ENCODE measurements at regions not wholly inside any gene's neighbourhood (a gene's known extent, or its start where the extent isn't known, plus 50 kb on each side); places are given as distances from the start of the nearest gene placed in this dataset.

GRCh38 chr3:30465454-30465853, 140.9 kb upstream of the TGFBR2 start:
- intact Hi-C loops (cut with micrococcal nuclease): no loop called here
- CTCF ChIA-PET: no interaction called here

GRCh38 chr3:30467596-30468238, 138.7 kb upstream of the TGFBR2 start:
- ChIA-PET POLR2A (no interaction called here), CTCF (interaction anchor here (0.6 to 1.5 kb wide), 5 partner anchors 9 to 268 kb away, joined by 3 to 4 read pairs (median 4); no protein-coding TSS in a partner anchor)
- Mint-ChIP-seq H3K27me3 (no peaks in the 10 kb centered on the region), H3K27ac (no peak overlapping the region), H3K36me3 (peaks cover 2% of the 10 kb centered on the region), H3K4me1 (ENCODE audit: low read depth) (peaks cover 5% of the 10 kb centered on the region), H3K9me3 (peaks cover 3% of the 10 kb centered on the region), H3K4me3 (no peak overlapping the region)
- intact Hi-C loops (cut with micrococcal nuclease): no loop called here
- DNase-seq: no peak

More at GRCh38 chr3:30465454-30465853, 140.9 kb upstream of the TGFBR2 start:
- no peak overlapping the region for H3K27ac Mint-ChIP-seq
- no peaks in the 10 kb centered on the region for H3K27me3 Mint-ChIP-seq
- no peak for DNase-seq
- peaks cover 2% of the 10 kb centered on the region for H3K36me3 Mint-ChIP-seq
- no peak overlapping the region for H3K4me3 Mint-ChIP-seq
- POLR2A ChIA-PET: no interaction called here
- H3K9me3 Mint-ChIP-seq: peaks cover 3% of the 10 kb centered on the region
- H3K4me1 Mint-ChIP-seq (ENCODE audit: low read depth): peaks cover under 1% of the 10 kb centered on the region

GRCh38 chr3:30469133-30469532, 137.3 kb upstream of the TGFBR2 start:
- no peak overlapping the region for H3K4me3 Mint-ChIP-seq
- POLR2A ChIA-PET: no interaction called here
- no peak for DNase-seq
- H3K36me3 Mint-ChIP-seq: peaks cover 2% of the 10 kb centered on the region
- no peaks in the 10 kb centered on the region for H3K27me3 Mint-ChIP-seq
- H3K4me1 Mint-ChIP-seq (ENCODE audit: low read depth): peaks cover 11% of the 10 kb centered on the region
- H3K9me3 Mint-ChIP-seq: peaks cover under 1% of the 10 kb centered on the region
- H3K27ac Mint-ChIP-seq: no peak overlapping the region
- intact Hi-C loops (cut with micrococcal nuclease): no loop called here
- CTCF ChIA-PET: no interaction called here

GRCh38 chr3:30470496-30470895, 135.9 kb upstream of the TGFBR2 start:
- intact Hi-C loops (cut with micrococcal nuclease): no loop called here
- CTCF ChIA-PET: no interaction called here
- H3K4me1 Mint-ChIP-seq (ENCODE audit: low read depth): peaks cover 17% of the 10 kb centered on the region
- H3K27ac Mint-ChIP-seq: no peak overlapping the region
- no peak overlapping the region for H3K4me3 Mint-ChIP-seq
- H3K9me3 Mint-ChIP-seq: no peaks in the 10 kb centered on the region
- POLR2A ChIA-PET: no interaction called here
- H3K36me3 Mint-ChIP-seq: no peaks in the 10 kb centered on the region
- H3K27me3 Mint-ChIP-seq: no peaks in the 10 kb centered on the region
- DNase-seq: no peak

GRCh38 chr3:30471066-30471465, 135.3 kb upstream of the TGFBR2 start:
- intact Hi-C loops (cut with micrococcal nuclease): no loop called here
- Mint-ChIP-seq H3K27ac (no peak overlapping the region), H3K27me3 (no peaks in the 10 kb centered on the region), H3K4me3 (no peak overlapping the region), H3K4me1 (ENCODE audit: low read depth) (peaks cover 17% of the 10 kb centered on the region), H3K36me3 (no peaks in the 10 kb centered on the region), H3K9me3 (no peaks in the 10 kb centered on the region)
- no peak for DNase-seq
- CTCF ChIA-PET: no interaction called here
- POLR2A ChIA-PET: no interaction called here

GRCh38 chr3:30471796-30472489, 134.5 kb upstream of the TGFBR2 start:
- ChIA-PET CTCF (no interaction called here), POLR2A (no interaction called here)
- Mint-ChIP-seq H3K36me3 (no peaks in the 10 kb centered on the region), H3K27me3 (no peaks in the 10 kb centered on the region), H3K9me3 (no peaks in the 10 kb centered on the region), H3K4me3 (no peak overlapping the region), H3K4me1 (ENCODE audit: low read depth) (peaks cover 24% of the 10 kb centered on the region), H3K27ac (no peak overlapping the region)
- DNase-seq: no peak
- intact Hi-C loops (cut with micrococcal nuclease): no loop called here

- no peak overlapping the region for H3K27ac Mint-ChIP-seq
- CTCF ChIA-PET: interaction anchor here (0.9 kb wide), 1 partner anchor 154 kb away, joined by 3 read pairs; no protein-coding TSS in a partner anchor
These were observed 132.9 kb upstream of the TGFBR2 start for GRCh38 chr3:30473374-30474051.

GRCh38 chr3:30474371-30474770, 132.0 kb upstream of the TGFBR2 start:
- Mint-ChIP-seq H3K27ac (no peak overlapping the region), H3K4me3 (no peak overlapping the region), H3K36me3 (no peaks in the 10 kb centered on the region), H3K4me1 (ENCODE audit: low read depth) (peaks cover 29% of the 10 kb centered on the region), H3K9me3 (peaks cover 6% of the 10 kb centered on the region), H3K27me3 (no peaks in the 10 kb centered on the region)
- POLR2A ChIA-PET: no interaction called here
- CTCF ChIA-PET: interaction anchor here (0.9 to 1.4 kb wide), 3 partner anchors 154 to 219 kb away, joined by 3 read pairs; no protein-coding TSS in a partner anchor
- no peak for DNase-seq
- intact Hi-C loops (cut with micrococcal nuclease): loop anchor here (2.0 kb wide), 1 partner anchor 26 kb away; no protein-coding TSS in a partner anchor

More at GRCh38 chr3:30473374-30474051, 132.9 kb upstream of the TGFBR2 start:
- intact Hi-C loops (cut with micrococcal nuclease): loop anchor here (2.0 kb wide), 1 partner anchor 27 kb away; no protein-coding TSS in a partner anchor
- H3K4me3 Mint-ChIP-seq: no peak overlapping the region
- no peak for DNase-seq
- H3K4me1 Mint-ChIP-seq (ENCODE audit: low read depth): peaks cover 29% of the 10 kb centered on the region
- H3K36me3 Mint-ChIP-seq: no peaks in the 10 kb centered on the region
- POLR2A ChIA-PET: no interaction called here
- H3K27me3 Mint-ChIP-seq: no peaks in the 10 kb centered on the region
- H3K9me3 Mint-ChIP-seq: no peaks in the 10 kb centered on the region

GRCh38 chr3:30475038-30475808, 131.2 kb upstream of the TGFBR2 start:
- H3K27ac Mint-ChIP-seq: no peak overlapping the region
- H3K4me1 Mint-ChIP-seq (ENCODE audit: low read depth): peaks cover 29% of the 10 kb centered on the region
- intact Hi-C loops (cut with micrococcal nuclease): loop anchor here (2.0 to 5.0 kb wide), 2 partner anchors 26 to 123 kb away; no protein-coding TSS in a partner anchor

GRCh38 chr3:30475809-30476178, 130.6 kb upstream of the TGFBR2 start:
- intact Hi-C loops (cut with micrococcal nuclease): loop anchor here (2.0 to 5.0 kb wide), 2 partner anchors 25 to 123 kb away; no protein-coding TSS in a partner anchor
- Mint-ChIP-seq H3K36me3 (no peaks in the 10 kb centered on the region), H3K4me3 (no peak overlapping the region)

More at GRCh38 chr3:30475038-30475808, 131.2 kb upstream of the TGFBR2 start:
- no peaks in the 10 kb centered on the region for H3K36me3 Mint-ChIP-seq
- H3K4me3 Mint-ChIP-seq: no peak overlapping the region
- peak; percentile 14 for DNase-seq
- POLR2A ChIA-PET: no interaction called here
- CTCF ChIA-PET: interaction anchor here (0.6 to 1.4 kb wide), 3 partner anchors 64 to 218 kb away, joined by 3 read pairs; no protein-coding TSS in a partner anchor
- H3K9me3 Mint-ChIP-seq: peaks cover 12% of the 10 kb centered on the region
- H3K27me3 Mint-ChIP-seq: no peaks in the 10 kb centered on the region

GRCh38 chr3:30476368-30477084, 129.9 kb upstream of the TGFBR2 start:
- Mint-ChIP-seq H3K4me1 (ENCODE audit: low read depth) (peaks cover 24% of the 10 kb centered on the region), H3K27me3 (no peaks in the 10 kb centered on the region), H3K36me3 (no peaks in the 10 kb centered on the region), H3K4me3 (no peak overlapping the region), H3K9me3 (peaks cover 12% of the 10 kb centered on the region), H3K27ac (no peak overlapping the region)
- no peak for DNase-seq
- CTCF ChIA-PET: interaction anchor here (0.8 kb wide), 1 partner anchor 9 kb away, joined by 4 read pairs; no protein-coding TSS in a partner anchor
- POLR2A ChIA-PET: interaction anchor here (0.8 kb wide), 1 partner anchor 26 kb away, joined by 3 read pairs; no protein-coding TSS in a partner anchor
- intact Hi-C loops (cut with micrococcal nuclease): loop anchor here (5.0 kb wide), 1 partner anchor 124 kb away; no protein-coding TSS in a partner anchor

More at GRCh38 chr3:30475809-30476178, 130.6 kb upstream of the TGFBR2 start:
- DNase-seq: no peak
- no peak overlapping the region for H3K27ac Mint-ChIP-seq
- peaks cover 28% of the 10 kb centered on the region for H3K4me1 Mint-ChIP-seq (ENCODE audit: low read depth)
- H3K9me3 Mint-ChIP-seq: peaks cover 12% of the 10 kb centered on the region
- no peaks in the 10 kb centered on the region for H3K27me3 Mint-ChIP-seq
- ChIA-PET POLR2A (interaction anchor here (0.8 kb wide), 1 partner anchor 27 kb away, joined by 3 read pairs; no protein-coding TSS in a partner anchor), CTCF (no interaction called here)

Measured in activated CD4-positive, alpha-beta memory T cell treated with anti-CD3 and anti-CD28 coated beads for 36 hours (primary cell).